ENCODE measurements at regions not wholly inside any gene's neighbourhood (a gene's known extent, or its start where the extent isn't known, plus 50 kb on each side); places are given as distances from the start of the nearest gene placed in this dataset.

DNA sequence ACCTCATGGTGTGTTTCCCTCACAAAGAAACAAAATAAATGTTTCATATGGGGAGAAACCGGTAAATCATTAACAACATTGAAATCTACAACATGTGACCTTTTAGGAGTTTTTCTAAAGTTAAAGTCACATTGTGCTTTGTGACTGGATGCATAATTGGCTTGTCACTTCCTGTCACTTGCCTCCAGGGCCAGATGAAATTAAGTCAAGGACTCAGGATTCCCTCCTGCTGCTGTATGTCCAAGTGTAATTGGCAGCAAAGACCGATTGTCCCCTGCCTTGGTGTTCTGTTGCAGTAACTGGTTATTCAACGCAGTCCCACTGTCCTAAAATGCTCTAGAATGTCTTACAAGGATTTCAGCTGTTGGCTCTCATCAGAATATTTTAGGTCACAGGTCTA is 448.2 kb downstream of the LIG4 start:
- H3K27ac ChIP-seq (ENCODE audit: low read depth, low read length, severe bottlenecking), result peak overlapping the region; percentile 63
- no peaks in the 10 kb centered on the region for H3K9me3 ChIP-seq (ENCODE audit: control insufficient read depth, low read length)
- H3K4me3 ChIP-seq (ENCODE audit: extremely low read depth, insufficient read depth, low read length, poor library complexity, severe bottlenecking), result no peak overlapping the region
- no peaks in the 10 kb centered on the region for H3K36me3 ChIP-seq (ENCODE audit: control insufficient read depth, insufficient read depth, low read length)
- peaks cover 15% of the 10 kb centered on the region for H3K4me1 ChIP-seq (ENCODE audit: control insufficient read depth, insufficient read depth, low read length, poor library complexity, severe bottlenecking)
- 59 to 71% methylated on average over 1 to 2 of the region's 3 CpGs for WGBS, 2 experiments (ENCODE audit: insufficient coverage in 2 of 2)

DNA sequence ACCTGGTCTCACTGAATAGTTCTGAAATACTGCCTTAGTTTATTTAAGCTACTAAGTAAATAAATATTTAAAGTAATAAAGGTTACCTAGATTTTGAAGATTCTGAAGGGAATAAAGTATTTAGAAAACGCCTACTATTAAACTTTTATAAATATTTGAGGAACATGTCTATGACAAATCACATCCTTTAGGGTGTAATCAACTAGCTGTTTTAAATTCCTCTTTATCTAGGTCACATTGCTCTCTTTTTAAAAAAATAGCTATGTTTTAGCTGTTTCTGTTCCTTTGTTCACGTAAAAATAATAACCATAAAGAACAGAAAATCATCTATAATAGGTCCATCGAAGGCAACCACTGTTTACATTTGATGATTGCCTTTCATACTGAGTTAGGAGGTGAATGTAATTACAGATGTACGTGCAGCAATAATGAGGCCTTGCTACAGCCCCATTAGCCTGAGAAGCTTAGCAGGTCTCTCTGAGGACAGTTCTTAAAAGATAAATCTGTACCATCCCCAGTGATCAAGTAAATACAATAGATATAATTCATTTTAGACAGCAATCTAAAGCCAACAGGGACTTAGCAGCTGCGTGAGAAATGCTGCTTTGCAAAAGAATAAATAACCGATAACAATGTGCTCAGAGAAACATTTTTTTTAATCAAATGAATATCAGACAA is 449.5 kb downstream of the LIG4 start:
- Histone ChIP-seq H3K9me3 (ENCODE audit: control insufficient read depth, low read length) (no peaks in the 10 kb centered on the region), H3K36me3 (ENCODE audit: control insufficient read depth, insufficient read depth, low read length) (no peaks in the 10 kb centered on the region), H3K4me1 (ENCODE audit: control insufficient read depth, insufficient read depth, low read length, poor library complexity, severe bottlenecking) (peaks cover 15% of the 10 kb centered on the region), H3K27ac (ENCODE audit: low read depth, low read length, severe bottlenecking) (peak overlapping the region; percentile 16), H3K4me3 (ENCODE audit: extremely low read depth, insufficient read depth, low read length, poor library complexity, severe bottlenecking) (no peak overlapping the region)
- 100% methylated on average over 1 of the region's 6 CpGs for WGBS, 2 experiments (ENCODE audit: insufficient coverage in 2 of 2)

DNA sequence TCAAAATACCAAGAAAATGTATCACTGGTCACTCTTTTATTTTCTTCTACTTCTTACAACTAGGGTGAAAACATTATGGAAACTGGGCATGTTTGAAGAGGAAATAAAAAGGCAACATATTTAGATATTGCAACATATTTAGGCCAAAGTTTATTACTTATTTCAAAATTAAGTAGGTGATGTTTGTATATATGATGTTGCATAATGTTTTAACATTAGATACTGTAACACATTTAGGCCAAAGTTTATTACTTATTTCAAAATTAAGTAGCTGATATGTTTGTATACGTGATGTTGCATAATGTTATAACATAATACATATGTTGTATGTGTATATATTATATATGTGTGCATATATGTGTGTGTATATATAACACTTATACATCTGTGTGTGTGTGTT is 451.3 kb downstream of the LIG4 start:
- no CpG with 5 or more reads among the region's 1 CpG for WGBS, 2 experiments (ENCODE audit: insufficient coverage in 2 of 2)
- Histone ChIP-seq H3K9me3 (ENCODE audit: control insufficient read depth, low read length) (no peaks in the 10 kb centered on the region), H3K4me1 (ENCODE audit: control insufficient read depth, insufficient read depth, low read length, poor library complexity, severe bottlenecking) (peaks cover 15% of the 10 kb centered on the region), H3K36me3 (ENCODE audit: control insufficient read depth, insufficient read depth, low read length) (no peaks in the 10 kb centered on the region), H3K27ac (ENCODE audit: low read depth, low read length, severe bottlenecking) (no peak overlapping the region), H3K4me3 (ENCODE audit: extremely low read depth, insufficient read depth, low read length, poor library complexity, severe bottlenecking) (no peak overlapping the region)

DNA sequence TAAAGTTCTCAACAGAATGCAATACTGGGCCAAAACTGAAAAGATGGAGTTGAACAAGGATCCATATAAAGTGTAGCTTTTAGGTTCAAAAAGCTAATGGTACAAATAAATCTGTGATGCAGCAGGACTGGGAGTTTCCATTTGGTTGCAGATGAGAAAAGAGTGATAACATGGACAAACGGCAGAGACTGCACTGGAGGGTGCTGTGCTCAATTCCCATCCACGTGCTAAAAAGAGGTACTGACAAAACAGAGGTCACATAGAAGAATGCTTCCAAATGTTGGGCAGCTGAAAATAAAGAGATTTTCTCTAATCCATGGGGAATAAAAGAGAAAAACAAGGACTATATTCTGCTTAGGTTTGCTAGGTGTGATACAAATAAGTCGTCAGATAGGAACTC is 461.6 kb downstream of the LIG4 start:
- no peak overlapping the region for H3K27ac ChIP-seq (ENCODE audit: low read depth, low read length, severe bottlenecking)
- H3K36me3 ChIP-seq (ENCODE audit: control insufficient read depth, insufficient read depth, low read length), result no peaks in the 10 kb centered on the region
- WGBS, 2 experiments (ENCODE audit: insufficient coverage in 2 of 2), result 53 to 58% methylated on average over 2 of the region's 3 CpGs
- no peaks in the 10 kb centered on the region for H3K4me1 ChIP-seq (ENCODE audit: control insufficient read depth, insufficient read depth, low read length, poor library complexity, severe bottlenecking)
- no peak overlapping the region for H3K4me3 ChIP-seq (ENCODE audit: extremely low read depth, insufficient read depth, low read length, poor library complexity, severe bottlenecking)
- H3K9me3 ChIP-seq (ENCODE audit: control insufficient read depth, low read length), result no peaks in the 10 kb centered on the region

DNA sequence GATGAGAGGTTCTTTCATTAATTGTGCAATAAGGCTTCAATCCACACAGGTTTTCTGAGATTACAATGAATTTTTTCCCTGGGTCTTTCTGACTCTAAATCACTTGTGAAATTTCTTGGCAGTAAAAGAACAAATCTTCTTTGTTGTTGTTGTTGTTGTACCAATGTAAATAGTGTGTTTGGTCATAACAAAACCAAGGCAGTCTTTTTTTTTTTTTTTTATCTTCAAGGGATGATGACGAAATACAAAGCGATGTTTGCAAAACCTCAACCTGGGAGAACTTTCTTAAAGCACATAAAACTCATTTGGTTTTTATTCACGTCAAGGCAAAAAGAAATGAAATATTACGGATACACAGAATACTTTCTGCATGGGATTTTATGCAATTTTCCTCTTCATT is 462.0 kb downstream of the LIG4 start:
- no peak overlapping the region for H3K27ac ChIP-seq (ENCODE audit: low read depth, low read length, severe bottlenecking)
- no peaks in the 10 kb centered on the region for H3K4me1 ChIP-seq (ENCODE audit: control insufficient read depth, insufficient read depth, low read length, poor library complexity, severe bottlenecking)
- WGBS, 2 experiments (ENCODE audit: insufficient coverage in 2 of 2), result 80 to 91% methylated on average over 2 to 3 of the region's 4 CpGs
- no peak overlapping the region for H3K4me3 ChIP-seq (ENCODE audit: extremely low read depth, insufficient read depth, low read length, poor library complexity, severe bottlenecking)
- H3K9me3 ChIP-seq (ENCODE audit: control insufficient read depth, low read length), result no peaks in the 10 kb centered on the region
- no peaks in the 10 kb centered on the region for H3K36me3 ChIP-seq (ENCODE audit: control insufficient read depth, insufficient read depth, low read length)

DNA sequence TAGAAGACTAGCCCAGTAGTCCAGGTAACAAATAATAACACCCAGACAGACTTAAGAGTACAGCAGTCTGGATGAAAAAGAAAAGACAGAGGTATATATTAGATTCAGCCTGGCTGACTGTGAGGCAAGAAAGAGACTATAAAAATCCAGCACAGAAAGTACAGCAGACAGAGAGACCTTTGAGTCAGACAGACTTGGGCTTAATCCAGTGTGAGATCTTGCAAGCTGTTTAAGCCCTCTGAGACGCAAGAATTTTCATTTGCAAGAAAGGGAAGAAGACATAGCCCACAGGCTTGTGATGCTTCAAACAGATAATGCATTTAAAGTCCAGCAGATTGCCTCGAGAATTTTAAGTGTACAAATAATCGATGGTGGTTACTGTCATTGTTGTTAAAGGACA is 471.4 kb downstream of the LIG4 start:
- Histone ChIP-seq H3K4me3 (ENCODE audit: extremely low read depth, insufficient read depth, low read length, poor library complexity, severe bottlenecking) (no peak overlapping the region), H3K27ac (ENCODE audit: low read depth, low read length, severe bottlenecking) (peak overlapping the region; percentile 4), H3K4me1 (ENCODE audit: control insufficient read depth, insufficient read depth, low read length, poor library complexity, severe bottlenecking) (peaks cover 14% of the 10 kb centered on the region), H3K9me3 (ENCODE audit: control insufficient read depth, low read length) (no peaks in the 10 kb centered on the region), H3K36me3 (ENCODE audit: control insufficient read depth, insufficient read depth, low read length) (no peaks in the 10 kb centered on the region)
- 98 to 100% methylated on average over 1 to 3 of the region's 3 CpGs for WGBS, 2 experiments (ENCODE audit: insufficient coverage in 2 of 2)

DNA sequence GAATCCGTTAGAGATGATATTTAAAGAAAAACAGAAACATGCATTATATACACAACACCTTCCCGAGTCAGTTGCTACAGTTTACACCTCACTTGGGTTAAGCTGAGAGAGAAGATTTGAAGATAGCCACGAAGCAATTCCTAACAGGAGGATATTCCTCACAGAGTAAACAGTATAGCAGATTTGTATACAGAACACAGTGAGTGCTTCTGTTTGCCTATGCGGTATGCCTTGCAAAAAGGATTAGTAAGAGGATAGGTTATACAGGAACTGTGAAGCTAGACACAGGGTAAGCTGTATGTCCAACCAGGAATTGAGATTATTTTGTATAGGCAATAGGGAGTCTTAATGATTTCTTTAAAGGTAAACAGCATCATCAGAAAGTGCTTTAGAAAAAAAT is 471.8 kb downstream of the LIG4 start:
- Histone ChIP-seq H3K4me1 (ENCODE audit: control insufficient read depth, insufficient read depth, low read length, poor library complexity, severe bottlenecking) (peaks cover 14% of the 10 kb centered on the region), H3K27ac (ENCODE audit: low read depth, low read length, severe bottlenecking) (peak overlapping the region; percentile 4), H3K36me3 (ENCODE audit: control insufficient read depth, insufficient read depth, low read length) (no peaks in the 10 kb centered on the region), H3K4me3 (ENCODE audit: extremely low read depth, insufficient read depth, low read length, poor library complexity, severe bottlenecking) (no peak overlapping the region), H3K9me3 (ENCODE audit: control insufficient read depth, low read length) (no peaks in the 10 kb centered on the region)
- 100% methylated on average over 1 of the region's 4 CpGs; no CpG with 5 or more reads in 1 of the 2 experiments for WGBS, 2 experiments (ENCODE audit: insufficient coverage in 2 of 2)

DNA sequence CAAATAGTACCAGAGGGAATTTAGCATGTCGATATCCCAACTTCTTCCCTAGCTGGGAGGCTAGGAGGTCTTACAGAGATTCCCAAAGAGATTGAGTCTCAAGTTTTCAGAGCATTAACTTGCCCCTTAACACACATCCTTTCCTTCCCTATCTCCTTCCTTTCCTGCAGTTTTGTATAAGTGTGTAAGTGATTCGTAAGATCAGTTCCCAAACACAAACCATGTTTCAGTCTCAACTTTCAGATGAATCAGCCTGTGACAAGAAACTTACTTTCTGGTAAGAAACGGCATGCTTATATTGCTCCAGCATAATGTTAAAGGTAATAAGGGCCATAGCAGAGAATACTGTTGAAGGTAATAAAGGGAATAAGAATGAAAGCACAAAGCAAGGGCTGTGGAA is 472.2 kb downstream of the LIG4 start:
- peak overlapping the region; percentile 37 for H3K27ac ChIP-seq (ENCODE audit: low read depth, low read length, severe bottlenecking)
- H3K36me3 ChIP-seq (ENCODE audit: control insufficient read depth, insufficient read depth, low read length), result no peaks in the 10 kb centered on the region
- WGBS, 2 experiments (ENCODE audit: insufficient coverage in 2 of 2), result 100% methylated on average over 1 of the region's 3 CpGs; no CpG with 5 or more reads in 1 of the 2 experiments

DNA sequence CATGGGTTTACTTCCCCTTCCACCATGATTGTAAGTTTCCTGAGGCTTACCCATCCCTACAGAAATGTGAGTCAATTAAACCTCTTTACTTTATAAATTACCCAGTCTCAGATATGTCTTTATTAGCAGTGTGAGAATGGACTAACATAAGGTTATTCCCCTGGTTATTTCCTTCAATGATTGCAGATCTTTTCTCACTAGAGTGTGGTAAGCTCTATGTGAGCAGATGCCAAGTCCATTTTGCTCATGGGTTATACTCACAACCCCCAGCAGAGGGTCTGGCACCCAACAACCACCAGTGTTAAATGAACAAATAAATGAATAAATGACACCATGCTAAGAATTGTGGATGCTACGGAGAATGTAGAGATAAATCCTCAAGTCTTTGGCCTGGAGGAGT is 472.8 kb downstream of the LIG4 start:
- H3K4me1 ChIP-seq (ENCODE audit: control insufficient read depth, insufficient read depth, low read length, poor library complexity, severe bottlenecking), result peaks cover 14% of the 10 kb centered on the region
- no peak overlapping the region for H3K4me3 ChIP-seq (ENCODE audit: extremely low read depth, insufficient read depth, low read length, poor library complexity, severe bottlenecking)
- H3K9me3 ChIP-seq (ENCODE audit: control insufficient read depth, low read length), result no peaks in the 10 kb centered on the region
- no peak overlapping the region for H3K27ac ChIP-seq (ENCODE audit: low read depth, low read length, severe bottlenecking)
- WGBS, 2 experiments (ENCODE audit: insufficient coverage in 2 of 2), result no CpG with 5 or more reads among the region's 1 CpG
- H3K36me3 ChIP-seq (ENCODE audit: control insufficient read depth, insufficient read depth, low read length), result no peaks in the 10 kb centered on the region

More for the DNA sequence above, 472.2 kb downstream of the LIG4 start:
- Histone ChIP-seq H3K4me1 (ENCODE audit: control insufficient read depth, insufficient read depth, low read length, poor library complexity, severe bottlenecking) (peaks cover 14% of the 10 kb centered on the region), H3K4me3 (ENCODE audit: extremely low read depth, insufficient read depth, low read length, poor library complexity, severe bottlenecking) (no peak overlapping the region), H3K9me3 (ENCODE audit: control insufficient read depth, low read length) (no peaks in the 10 kb centered on the region)

DNA sequence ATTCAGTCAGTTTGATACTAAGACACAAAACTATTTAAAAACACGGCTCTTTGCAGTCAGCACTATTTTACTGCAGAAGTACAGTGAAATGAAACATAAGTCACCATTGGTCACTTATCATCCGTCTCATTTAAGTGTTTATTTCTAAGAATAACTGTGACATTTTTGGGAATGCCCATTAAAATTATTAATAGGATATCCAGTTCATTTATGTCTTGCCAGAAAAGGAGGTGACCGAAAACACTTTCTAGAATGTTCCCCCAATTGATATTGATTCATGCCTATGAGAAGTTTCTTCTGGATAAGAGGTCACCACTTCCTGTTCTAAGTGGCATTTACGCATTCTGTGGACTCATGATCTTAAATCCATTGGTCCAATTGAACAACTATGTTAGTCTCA is 477.3 kb downstream of the LIG4 start:
- Histone ChIP-seq H3K4me1 (ENCODE audit: control insufficient read depth, insufficient read depth, low read length, poor library complexity, severe bottlenecking) (no peaks in the 10 kb centered on the region), H3K9me3 (ENCODE audit: control insufficient read depth, low read length) (no peaks in the 10 kb centered on the region), H3K4me3 (ENCODE audit: extremely low read depth, insufficient read depth, low read length, poor library complexity, severe bottlenecking) (no peak overlapping the region), H3K27ac (ENCODE audit: low read depth, low read length, severe bottlenecking) (no peak overlapping the region), H3K36me3 (ENCODE audit: control insufficient read depth, insufficient read depth, low read length) (no peaks in the 10 kb centered on the region)
- WGBS, 2 experiments (ENCODE audit: insufficient coverage in 2 of 2), result 93 to 100% methylated on average over 1 to 2 of the region's 4 CpGs

DNA sequence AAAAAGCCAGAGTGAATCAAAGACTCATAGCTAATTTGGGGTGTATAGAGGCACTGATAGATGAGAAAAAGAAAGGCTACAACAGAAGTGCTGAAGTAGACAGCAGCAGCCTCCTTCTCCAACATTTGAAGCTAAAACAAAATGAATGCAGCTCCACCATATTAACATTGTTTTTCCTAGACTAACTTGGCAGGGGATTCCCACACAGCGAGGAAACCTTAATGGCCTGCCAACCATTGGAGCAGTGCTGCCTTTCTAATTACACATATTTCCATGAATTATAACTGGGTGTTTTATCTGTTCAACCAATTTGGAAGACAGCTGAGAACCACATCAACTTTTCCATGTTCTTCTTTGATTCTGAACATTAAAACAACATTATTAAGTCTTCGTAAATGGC is 478.6 kb downstream of the LIG4 start:
- H3K4me3 ChIP-seq (ENCODE audit: extremely low read depth, insufficient read depth, low read length, poor library complexity, severe bottlenecking), result no peak overlapping the region
- H3K36me3 ChIP-seq (ENCODE audit: control insufficient read depth, insufficient read depth, low read length), result no peaks in the 10 kb centered on the region
- H3K9me3 ChIP-seq (ENCODE audit: control insufficient read depth, low read length), result no peaks in the 10 kb centered on the region
- H3K27ac ChIP-seq (ENCODE audit: low read depth, low read length, severe bottlenecking), result no peak overlapping the region
- H3K4me1 ChIP-seq (ENCODE audit: control insufficient read depth, insufficient read depth, low read length, poor library complexity, severe bottlenecking), result no peaks in the 10 kb centered on the region
- WGBS, 2 experiments (ENCODE audit: insufficient coverage in 2 of 2), result 86% methylated on average over 1 of the region's 2 CpGs; no CpG with 5 or more reads in 1 of the 2 experiments

All from mesodermal cell (in vitro differentiated cells).